SK-N-DZ (cell line): ENCODE measurements at regions not wholly inside any gene's neighbourhood (a gene's known extent, or its start where the extent isn't known, plus 50 kb on each side); places are given as distances from the start of the nearest gene placed in this dataset.
A peak's percentile ranks its signal among the peaks of the same experiment; 100 is the strongest.

Source experiments
- DNase-seq: peaks from one replicate; pipeline ENCODE4 v3.0.0-alpha.2; 2015; ENCODE audit warnings: low spot score

DNA sequence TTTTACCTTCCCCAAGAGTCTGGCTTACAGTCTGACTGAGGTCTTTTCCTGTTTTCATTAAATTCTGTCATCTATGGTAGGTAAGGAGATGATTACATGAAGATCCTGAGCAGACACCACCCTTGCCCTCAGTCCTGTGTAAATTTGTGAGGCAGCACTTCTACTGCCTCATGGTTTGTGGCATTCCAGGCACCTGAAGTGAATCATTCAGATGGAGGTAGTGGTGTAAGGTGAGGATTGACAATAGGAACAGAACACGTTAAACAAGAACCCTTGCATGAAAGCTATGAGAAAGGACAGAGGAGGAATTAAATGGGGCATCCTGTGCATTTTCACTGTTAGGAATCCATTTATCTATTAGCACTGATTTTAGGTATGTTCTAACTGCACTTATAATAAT lies 618.6 kb downstream of the TLL1 start:
- DNase-seq = no peak

DNA sequence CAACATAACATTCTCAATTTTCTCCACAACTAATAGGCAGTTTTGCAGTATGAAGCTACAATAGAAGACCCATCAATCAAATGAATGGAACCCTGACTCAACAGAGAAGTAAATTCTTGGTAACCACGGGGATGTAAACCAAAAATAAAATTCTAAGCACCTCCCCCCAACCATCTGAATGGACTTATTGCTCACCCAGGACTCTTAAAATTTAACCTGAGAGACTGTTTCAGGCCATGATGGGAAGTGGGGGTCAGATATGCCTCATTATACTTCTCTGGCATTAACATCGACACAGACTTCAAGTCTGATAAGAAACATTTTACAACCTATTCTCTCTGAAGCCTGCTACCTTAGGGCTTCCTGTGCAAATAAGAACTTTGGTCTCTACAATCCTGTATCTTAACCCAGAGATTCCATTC lies 620.9 kb downstream of the TLL1 start:
- no peak for DNase-seq

DNA sequence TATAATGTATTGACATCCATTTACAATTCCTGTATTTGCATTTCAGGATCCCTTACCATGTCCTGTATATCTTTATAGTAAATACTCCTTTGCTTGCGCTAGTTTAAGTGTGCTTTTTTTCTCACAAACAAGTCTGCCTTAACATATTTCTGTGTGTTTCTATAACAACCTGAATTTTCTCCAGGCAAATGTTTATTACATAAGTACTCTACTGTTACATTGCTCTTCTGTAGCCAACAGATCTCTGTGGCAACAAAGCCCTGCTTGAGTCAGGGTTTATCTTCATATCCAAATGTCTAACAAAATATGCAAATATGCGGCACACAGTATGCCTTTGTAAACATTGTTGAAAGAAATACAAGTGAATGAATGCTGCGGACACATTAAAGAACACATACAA lies 625.5 kb downstream of the TLL1 start:
- no peak for DNase-seq

GRCh38 chr4:166499820-166500219 lies 626.8 kb downstream of the TLL1 start:
- no peak for DNase-seq

DNA sequence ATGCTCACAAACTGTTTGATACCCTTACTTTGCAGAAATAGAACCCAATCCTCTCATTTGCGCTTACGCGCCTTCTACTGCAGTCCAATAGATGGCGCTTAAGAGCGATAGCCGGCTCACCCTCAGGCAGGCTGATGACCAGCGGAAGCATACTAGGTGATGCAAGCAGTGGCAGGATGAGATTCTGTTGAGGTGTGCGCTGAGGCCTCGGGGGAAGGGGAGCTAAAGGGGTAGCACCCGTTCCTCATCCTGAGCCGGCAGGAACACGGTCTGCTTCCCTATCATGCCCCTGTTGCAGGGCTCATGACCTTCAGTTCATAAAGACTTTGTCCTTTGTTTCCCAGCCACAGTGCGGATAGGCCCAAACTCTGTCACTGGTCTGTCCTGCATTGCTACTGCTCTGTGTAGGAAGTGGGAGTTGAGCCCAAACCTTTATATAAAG lies 628.9 kb downstream of the TLL1 start:
- DNase-seq = no peak

GRCh38 chr4:166502660-166503059 lies 629.6 kb downstream of the TLL1 start:
- no peak for DNase-seq

DNA sequence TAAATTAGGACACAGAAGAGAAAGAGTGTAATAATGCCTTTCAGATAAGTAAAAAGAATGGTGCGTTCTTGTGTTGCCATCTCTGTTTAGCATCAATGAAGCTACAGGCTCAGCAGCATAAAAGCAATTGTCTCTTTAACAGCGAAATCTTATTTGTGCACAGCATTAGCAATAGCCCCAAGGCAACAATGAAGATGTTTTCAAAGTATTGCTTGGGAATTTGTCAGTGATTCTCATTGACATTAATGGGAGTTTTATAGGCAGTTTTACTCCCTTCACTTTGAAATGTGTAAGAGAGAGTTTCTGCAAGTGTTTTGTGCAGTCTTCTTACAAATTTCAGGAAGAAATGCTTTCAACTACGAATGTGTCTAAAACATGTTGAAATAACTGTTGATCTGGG lies 633.0 kb downstream of the TLL1 start:
- no peak for DNase-seq

- DNase-seq = no peak
These were observed 639.2 kb downstream of the TLL1 start for GRCh38 chr4:166512267-166512666.

DNA sequence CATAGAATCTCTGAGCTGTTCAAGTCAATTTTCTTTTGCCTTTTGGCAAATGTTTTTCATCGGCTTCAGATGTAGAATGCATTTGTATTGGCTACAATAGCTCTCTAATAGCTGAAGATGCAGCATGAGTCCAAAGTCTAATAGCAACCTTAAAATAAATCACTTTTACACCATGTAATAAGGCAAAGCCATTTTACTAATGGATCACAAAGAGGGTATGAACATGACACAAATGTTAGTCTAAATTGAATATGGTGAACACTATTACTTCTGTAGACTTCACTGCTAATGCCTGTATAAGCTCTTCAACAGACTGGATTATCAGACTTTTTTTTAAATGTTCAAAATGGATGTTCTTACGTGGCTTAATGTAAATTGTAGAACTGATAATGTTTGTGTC lies 645.3 kb downstream of the TLL1 start:
- DNase-seq = no peak

GRCh38 chr4:166518776-166519175 lies 645.7 kb downstream of the TLL1 start:
- peak; percentile 47 for DNase-seq

- no peak for DNase-seq
These were observed 646.7 kb downstream of the TLL1 start for GRCh38 chr4:166519774-166520173.

DNA sequence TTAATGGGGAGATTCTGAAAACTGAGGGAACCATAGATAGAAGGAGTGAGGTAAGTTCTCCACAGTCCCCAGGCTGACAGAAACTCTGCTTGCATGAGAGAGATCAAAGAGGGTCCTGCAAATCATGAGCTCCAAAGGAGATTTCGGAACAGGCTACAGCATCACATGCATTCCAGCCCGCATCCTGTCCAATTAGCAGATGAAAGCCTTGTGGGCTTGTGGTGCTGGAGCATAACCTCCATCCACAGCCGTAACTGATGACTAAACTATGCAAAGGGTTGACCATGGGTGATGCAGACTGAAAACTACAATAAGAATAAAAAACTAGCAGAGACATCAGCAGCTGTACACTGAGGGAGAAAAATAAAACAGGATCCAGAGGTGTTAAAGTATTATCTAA lies 654.5 kb downstream of the TLL1 start:
- no peak for DNase-seq

- no peak for DNase-seq
These were observed 658.7 kb downstream of the TLL1 start for GRCh38 chr4:166531703-166532102.

GRCh38 chr4:166535865-166536264 lies 662.8 kb downstream of the TLL1 start:
- no peak for DNase-seq

- DNase-seq = no peak
These were observed 665.5 kb downstream of the TLL1 start for GRCh38 chr4:166538491-166539005.

GRCh38 chr4:166546009-166546408 lies 673.0 kb downstream of the TLL1 start:
- DNase-seq = no peak

DNA sequence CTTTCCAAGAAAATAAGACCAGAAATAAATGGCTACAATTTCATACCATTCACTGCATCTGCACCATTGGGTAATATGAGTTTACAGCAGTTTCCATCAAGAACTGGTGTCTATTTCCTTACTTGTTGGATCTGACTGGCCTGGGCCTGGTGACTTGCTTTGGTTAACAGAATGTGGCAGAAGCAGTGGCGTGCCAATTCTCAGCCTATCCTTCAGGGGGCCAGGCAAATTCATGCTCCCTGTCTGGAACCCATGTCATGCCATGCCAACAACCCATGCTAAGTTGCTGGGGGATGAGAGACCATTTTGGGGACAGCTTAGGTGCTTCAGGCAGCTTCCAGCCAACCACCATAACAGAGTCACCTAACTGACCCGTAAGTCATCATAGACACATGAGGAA lies 656.7 kb downstream of the SPOCK3 start:
- DNase-seq = no peak

DNA sequence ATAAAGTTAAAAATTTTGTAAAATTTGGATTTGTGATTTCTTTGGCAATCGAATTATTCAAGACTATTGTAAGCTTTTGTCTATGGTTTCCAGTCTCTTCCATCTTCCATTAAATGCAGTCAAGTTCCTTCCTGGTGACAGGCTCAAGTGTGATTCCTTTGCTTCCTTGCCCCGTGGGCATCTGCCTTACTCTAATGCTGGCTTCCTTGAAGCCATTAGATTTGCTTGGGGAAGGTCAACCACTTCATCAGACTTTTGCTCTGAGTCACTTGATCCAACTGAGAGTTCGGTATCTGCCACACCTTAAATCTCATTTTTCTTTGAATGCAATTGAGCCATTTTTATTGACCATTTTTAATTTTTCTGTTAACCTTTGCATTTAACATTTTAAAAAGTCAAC lies 648.8 kb downstream of the SPOCK3 start:
- no peak for DNase-seq

GRCh38 chr4:166594326-166594946 lies 639.9 kb downstream of the SPOCK3 start:
- DNase-seq = peak; percentile 28

DNA sequence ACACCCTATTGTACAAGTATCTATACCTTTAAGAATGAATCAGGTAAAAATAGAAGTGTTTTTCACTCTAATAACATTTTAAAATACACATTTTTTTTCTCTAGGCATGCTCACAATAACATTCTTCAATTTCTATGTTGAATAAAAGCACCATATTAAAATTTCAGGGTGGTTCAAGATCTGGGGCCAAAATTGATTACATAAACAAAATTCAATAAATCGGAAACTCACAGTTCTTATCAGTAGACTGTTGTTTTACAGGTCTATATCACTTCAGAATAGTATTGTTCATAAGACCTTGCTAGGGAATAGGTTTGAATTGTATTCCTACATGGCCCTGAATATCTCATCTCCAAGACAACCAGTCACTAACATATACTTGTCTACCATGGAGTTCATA lies 634.0 kb downstream of the SPOCK3 start:
- DNase-seq = no peak

- DNase-seq = no peak
These were observed 632.2 kb downstream of the SPOCK3 start for GRCh38 chr4:166602068-166602467.

DNA sequence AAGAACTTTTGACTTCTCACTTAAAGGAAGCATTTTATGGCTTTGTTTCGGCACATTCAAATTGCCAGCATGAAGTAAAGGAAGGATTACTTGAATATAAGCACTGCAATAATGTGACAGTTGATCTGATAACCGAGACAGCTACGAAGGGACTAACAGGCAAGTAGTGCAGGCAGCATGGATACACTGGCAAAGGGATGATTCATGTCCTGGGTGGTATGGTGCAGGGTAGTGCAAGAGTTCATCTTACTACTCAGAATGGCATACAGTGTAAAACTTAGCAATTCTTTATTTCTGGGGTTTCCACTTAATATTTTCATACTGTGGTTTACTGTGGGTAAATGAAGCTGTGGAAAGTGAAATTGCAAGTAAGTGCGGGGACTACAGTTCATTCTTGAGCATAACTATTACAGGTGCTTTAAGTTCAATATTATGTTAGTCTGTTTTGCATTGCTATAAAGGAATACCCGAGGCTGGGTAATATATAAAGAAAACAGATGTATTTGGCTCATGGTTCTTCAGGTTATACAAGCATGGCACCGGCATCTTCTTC lies 611.8 kb downstream of the SPOCK3 start:
- peak; percentile 47 for DNase-seq

DNA sequence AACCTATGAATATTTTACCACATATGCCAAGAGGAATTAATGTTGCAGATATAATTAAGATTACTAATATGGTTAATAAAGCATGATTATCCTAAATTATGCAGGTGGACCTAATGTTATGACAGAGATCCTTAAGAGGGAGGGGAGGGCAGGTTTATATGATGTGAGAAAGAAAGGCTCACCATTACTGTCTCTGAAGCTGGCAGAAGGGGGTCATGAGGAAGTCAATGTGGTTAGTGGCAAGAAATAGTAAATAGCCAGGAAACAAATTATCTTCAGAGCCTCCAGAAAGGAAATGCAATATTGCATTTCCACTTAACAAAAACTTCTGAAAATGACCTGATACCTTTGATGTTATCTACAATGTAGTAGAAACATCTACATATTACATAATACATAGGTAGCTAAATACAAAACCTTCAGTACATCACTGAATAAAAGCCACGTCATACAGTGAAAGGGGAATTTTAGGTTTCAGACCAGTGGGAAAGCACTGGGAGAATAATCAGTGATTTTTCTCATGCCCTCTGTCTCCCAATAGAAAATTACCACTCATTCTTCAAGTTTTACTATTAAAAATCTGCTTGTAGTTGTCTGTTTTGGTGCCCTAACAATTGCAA lies 609.2 kb downstream of the SPOCK3 start:
- no peak for DNase-seq
